NB4 (cell line): ENCODE measurements at regions not wholly inside any gene's neighbourhood (a gene's known extent, or its start where the extent isn't known, plus 50 kb on each side); places are given as distances from the start of the nearest gene placed in this dataset.

Experiments used
- CTCF ChIP-seq: IDR thresholded peaks from one replicate; pipeline ENCODE4 v1.5.1; 2012; ENCODE audit warnings: low read depth, low read length
- MYC ChIP-seq: IDR thresholded peaks from 2 replicates; pipeline ENCODE4 v1.6.1; 2011; ENCODE audit warnings: low read depth, low read length
- POLR2A ChIP-seq: IDR thresholded peaks from 2 replicates; pipeline ENCODE4 v1.6.1; 2011; ENCODE audit warnings: mild to moderate bottlenecking; ENCODE audit not compliant: insufficient read length; ENCODE audit errors: extremely low read depth

GRCh38 chr13:78770601-78771000 lies 111.6 kb upstream of the OBI1 start:
- TF ChIP-seq CTCF, result no peak
- TF ChIP-seq POLR2A, result no peak
- TF ChIP-seq MYC, result no peak
